SHP77 (cell line): ENCODE measurements at regions not wholly inside any gene's neighbourhood (a gene's known extent, or its start where the extent isn't known, plus 50 kb on each side); places are given as distances from the start of the nearest gene placed in this dataset.
"Not testable (repeated sequence)": the region's sequence is repeated elsewhere in the genome, so short reads cannot be mapped to it uniquely, and the experiment has no call there.

ENCODE experiments used
- DNase-seq, 2 experiments: peaks; one replicate each; lab custom pipeline; 2025; lab: John Stamatoyannopoulos, UW

GRCh38 chr11:21928847-21929246, 264.0 kb upstream of the ANO5 start:
- DNase-seq, result no peak

GRCh38 chr11:21930408-21930807, 262.5 kb upstream of the ANO5 start:
- DNase-seq, result no peak

- DNase-seq, result no peak
Observed at GRCh38 chr11:21931436-21932101, 261.3 kb upstream of the ANO5 start.

GRCh38 chr11:21933095-21933494, 259.8 kb upstream of the ANO5 start:
- no peak for DNase-seq

GRCh38 chr11:21944577-21944976, 248.3 kb upstream of the ANO5 start:
- DNase-seq, result no peak

GRCh38 chr11:21948876-21949275, 244.0 kb upstream of the ANO5 start:
- no peak for DNase-seq

GRCh38 chr11:21949763-21950413, 243.0 kb upstream of the ANO5 start:
- no peak for DNase-seq

- DNase-seq, result no peak
Observed at GRCh38 chr11:21963013-21963412, 229.9 kb upstream of the ANO5 start.

- DNase-seq, result no peak
Observed at GRCh38 chr11:21965221-21965620, 227.7 kb upstream of the ANO5 start.

- DNase-seq, result no peak
Observed at GRCh38 chr11:21968702-21969101, 224.2 kb upstream of the ANO5 start.

GRCh38 chr11:21969841-21970240, 223.0 kb upstream of the ANO5 start:
- no peak for DNase-seq

- no peak for DNase-seq
Observed at GRCh38 chr11:21975242-21975641, 217.6 kb upstream of the ANO5 start.

- DNase-seq, result no peak
Observed at GRCh38 chr11:21976210-21976609, 216.7 kb upstream of the ANO5 start.

GRCh38 chr11:21983431-21983830, 209.5 kb upstream of the ANO5 start:
- DNase-seq, result no peak

- DNase-seq, result no peak
Observed at GRCh38 chr11:21986361-21986760, 206.5 kb upstream of the ANO5 start.

GRCh38 chr11:21987261-21987660, 205.6 kb upstream of the ANO5 start:
- DNase-seq, result no peak

- no peak for DNase-seq
Observed at GRCh38 chr11:21988477-21988876, 204.4 kb upstream of the ANO5 start.

GRCh38 chr11:22001803-22002202, 191.1 kb upstream of the ANO5 start:
- not testable (repeated sequence) for DNase-seq

GRCh38 chr11:22006901-22007300, 186.0 kb upstream of the ANO5 start:
- no peak for DNase-seq

- no peak for DNase-seq
Observed at GRCh38 chr11:22031791-22032190, 161.1 kb upstream of the ANO5 start.

GRCh38 chr11:22037505-22037904, 155.4 kb upstream of the ANO5 start:
- no peak for DNase-seq

GRCh38 chr11:22041039-22041438, 151.8 kb upstream of the ANO5 start:
- no peak for DNase-seq

GRCh38 chr11:22042081-22042480, 150.8 kb upstream of the ANO5 start:
- DNase-seq, result no peak

GRCh38 chr11:22044126-22044525, 148.8 kb upstream of the ANO5 start:
- DNase-seq, result no peak
